ENCODE measurements at regions not wholly inside any gene's neighbourhood (a gene's known extent, or its start where the extent isn't known, plus 50 kb on each side); places are given as distances from the start of the nearest gene placed in this dataset.

DNA sequence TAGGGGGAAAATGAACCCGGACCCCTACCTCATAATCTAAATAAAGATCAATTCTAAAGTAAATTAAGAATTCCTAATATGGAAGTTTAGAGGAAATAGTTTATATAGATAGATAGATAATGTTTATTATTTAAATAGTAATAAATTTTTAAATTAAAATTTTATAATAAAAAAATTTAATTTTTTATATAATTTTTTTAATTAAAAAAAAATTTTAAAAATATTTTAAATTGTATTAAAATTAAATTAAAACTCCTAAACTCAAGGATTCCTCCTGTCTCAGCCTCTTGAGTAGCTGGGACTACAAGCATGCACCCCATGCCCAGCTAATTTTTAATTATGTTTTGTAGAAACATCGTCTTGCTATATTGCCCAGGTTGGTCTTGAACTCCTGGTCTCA lies 186.9 kb upstream of the VRK2 start:
- POLR2A ChIA-PET = no interaction called here
- TF ChIP-seq TCF7L2 (IDR thresholded peaks at IDR 0.05; ENCODE audit: low read depth, low read length) = no peak
- no peak for TF ChIP-seq POLR2AphosphoS5 (IDR thresholded peaks at IDR 0.05; ENCODE audit: low read depth, low read length)
- TF ChIP-seq, protein P1, sequence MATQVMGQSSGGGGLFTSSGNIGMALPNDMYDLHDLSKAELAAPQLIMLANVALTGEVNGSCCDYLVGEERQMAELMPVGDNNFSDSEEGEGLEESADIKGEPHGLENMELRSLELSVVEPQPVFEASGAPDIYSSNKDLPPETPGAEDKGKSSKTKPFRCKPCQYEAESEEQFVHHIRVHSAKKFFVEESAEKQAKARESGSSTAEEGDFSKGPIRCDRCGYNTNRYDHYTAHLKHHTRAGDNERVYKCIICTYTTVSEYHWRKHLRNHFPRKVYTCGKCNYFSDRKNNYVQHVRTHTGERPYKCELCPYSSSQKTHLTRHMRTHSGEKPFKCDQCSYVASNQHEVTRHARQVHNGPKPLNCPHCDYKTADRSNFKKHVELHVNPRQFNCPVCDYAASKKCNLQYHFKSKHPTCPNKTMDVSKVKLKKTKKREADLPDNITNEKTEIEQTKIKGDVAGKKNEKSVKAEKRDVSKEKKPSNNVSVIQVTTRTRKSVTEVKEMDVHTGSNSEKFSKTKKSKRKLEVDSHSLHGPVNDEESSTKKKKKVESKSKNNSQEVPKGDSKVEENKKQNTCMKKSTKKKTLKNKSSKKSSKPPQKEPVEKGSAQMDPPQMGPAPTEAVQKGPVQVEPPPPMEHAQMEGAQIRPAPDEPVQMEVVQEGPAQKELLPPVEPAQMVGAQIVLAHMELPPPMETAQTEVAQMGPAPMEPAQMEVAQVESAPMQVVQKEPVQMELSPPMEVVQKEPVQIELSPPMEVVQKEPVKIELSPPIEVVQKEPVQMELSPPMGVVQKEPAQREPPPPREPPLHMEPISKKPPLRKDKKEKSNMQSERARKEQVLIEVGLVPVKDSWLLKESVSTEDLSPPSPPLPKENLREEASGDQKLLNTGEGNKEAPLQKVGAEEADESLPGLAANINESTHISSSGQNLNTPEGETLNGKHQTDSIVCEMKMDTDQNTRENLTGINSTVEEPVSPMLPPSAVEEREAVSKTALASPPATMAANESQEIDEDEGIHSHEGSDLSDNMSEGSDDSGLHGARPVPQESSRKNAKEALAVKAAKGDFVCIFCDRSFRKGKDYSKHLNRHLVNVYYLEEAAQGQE (IDR thresholded peaks at IDR 0.05; ENCODE audit: insufficient read depth in 1 of 2, low read depth in 2 of 2, low read length in 1 of 2) = no peak
- no peak for TF ChIP-seq SIN3A (IDR thresholded peaks at IDR 0.05; ENCODE audit: borderline replicate concordance, insufficient read depth, low read depth, low read length)
- TF ChIP-seq, protein P2, sequence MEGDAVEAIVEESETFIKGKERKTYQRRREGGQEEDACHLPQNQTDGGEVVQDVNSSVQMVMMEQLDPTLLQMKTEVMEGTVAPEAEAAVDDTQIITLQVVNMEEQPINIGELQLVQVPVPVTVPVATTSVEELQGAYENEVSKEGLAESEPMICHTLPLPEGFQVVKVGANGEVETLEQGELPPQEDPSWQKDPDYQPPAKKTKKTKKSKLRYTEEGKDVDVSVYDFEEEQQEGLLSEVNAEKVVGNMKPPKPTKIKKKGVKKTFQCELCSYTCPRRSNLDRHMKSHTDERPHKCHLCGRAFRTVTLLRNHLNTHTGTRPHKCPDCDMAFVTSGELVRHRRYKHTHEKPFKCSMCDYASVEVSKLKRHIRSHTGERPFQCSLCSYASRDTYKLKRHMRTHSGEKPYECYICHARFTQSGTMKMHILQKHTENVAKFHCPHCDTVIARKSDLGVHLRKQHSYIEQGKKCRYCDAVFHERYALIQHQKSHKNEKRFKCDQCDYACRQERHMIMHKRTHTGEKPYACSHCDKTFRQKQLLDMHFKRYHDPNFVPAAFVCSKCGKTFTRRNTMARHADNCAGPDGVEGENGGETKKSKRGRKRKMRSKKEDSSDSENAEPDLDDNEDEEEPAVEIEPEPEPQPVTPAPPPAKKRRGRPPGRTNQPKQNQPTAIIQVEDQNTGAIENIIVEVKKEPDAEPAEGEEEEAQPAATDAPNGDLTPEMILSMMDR (IDR thresholded peaks at IDR 0.05) = no peak
- Histone ChIP-seq H3K4me1 (ENCODE audit: control insufficient read depth, insufficient read depth, low read length) (no peaks in the 10 kb centered on the region), H3K4me3 (ENCODE audit: low read depth in 2 of 2, low read length in 2 of 2) (no peak overlapping the region), H3K36me3 (ENCODE audit: control insufficient read depth, insufficient read depth, low read length) (no peaks in the 10 kb centered on the region), H3K27ac (ENCODE audit: low read length) (no peak overlapping the region), H3K9me3 (ENCODE audit: control insufficient read depth, insufficient read depth, low read depth, low read length) (no peaks in the 10 kb centered on the region), H3K27me3 (ENCODE audit: control insufficient read depth, insufficient read depth, low read length) (no peaks in the 10 kb centered on the region)
- DNase-seq (ENCODE audit: low read depth, low spot score) (no peak), ATAC-seq (no peak)
- BruUV-seq (replicated peaks) = no TSS peak
- in situ Hi-C loops (cut with HindIII; ENCODE audit: low pct_unique_long_range_greater_than_20kb, low sequenced_read_pairs) (no loop called here), intact Hi-C loops (cut with micrococcal nuclease; ENCODE audit: unreplicated experiment) (no loop called here)
- CTCF ChIA-PET = no interaction called here

DNA sequence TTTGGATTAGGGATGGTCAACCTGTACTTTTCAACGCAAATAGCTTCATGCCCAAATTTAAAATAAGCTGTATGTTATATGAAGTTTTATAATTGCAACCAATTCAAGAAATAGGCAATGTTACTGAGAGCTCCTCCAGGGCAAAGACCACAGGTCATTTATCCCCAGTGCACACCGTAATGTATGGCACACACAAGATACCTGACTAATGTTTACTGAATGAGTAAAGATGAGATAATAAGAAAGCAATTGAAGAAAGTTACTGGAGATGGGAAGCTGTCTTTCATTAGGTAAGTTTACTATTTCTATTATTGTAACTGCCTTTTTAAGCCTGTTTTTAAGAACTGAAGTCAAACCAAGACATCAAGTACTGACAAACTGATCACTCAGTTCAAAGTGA lies 184.5 kb upstream of the VRK2 start:
- POLR2A ChIA-PET = no interaction called here
- intact Hi-C loops (cut with micrococcal nuclease; ENCODE audit: unreplicated experiment) (no loop called here), in situ Hi-C loops (cut with HindIII; ENCODE audit: low pct_unique_long_range_greater_than_20kb, low sequenced_read_pairs) (no loop called here)
- Histone ChIP-seq H3K36me3 (ENCODE audit: control insufficient read depth, insufficient read depth, low read length) (no peaks in the 10 kb centered on the region), H3K4me3 (ENCODE audit: low read depth in 2 of 2, low read length in 2 of 2) (no peak overlapping the region), H3K27me3 (ENCODE audit: control insufficient read depth, insufficient read depth, low read length) (no peaks in the 10 kb centered on the region), H3K4me1 (ENCODE audit: control insufficient read depth, insufficient read depth, low read length) (no peaks in the 10 kb centered on the region), H3K9me3 (ENCODE audit: control insufficient read depth, insufficient read depth, low read depth, low read length) (no peaks in the 10 kb centered on the region), H3K27ac (ENCODE audit: low read length) (no peak overlapping the region)
- ATAC-seq (peak; percentile 89), DNase-seq (ENCODE audit: low read depth, low spot score) (peak; percentile 61)
- no peak for TF ChIP-seq SIN3A (IDR thresholded peaks at IDR 0.05; ENCODE audit: borderline replicate concordance, insufficient read depth, low read depth, low read length)
- TF ChIP-seq TCF7L2 (IDR thresholded peaks at IDR 0.05; ENCODE audit: low read depth, low read length) = no peak
- TF ChIP-seq POLR2AphosphoS5 (IDR thresholded peaks at IDR 0.05; ENCODE audit: low read depth, low read length) = no peak
- TF ChIP-seq, protein P2 (IDR thresholded peaks at IDR 0.05) = no peak
- TF ChIP-seq, protein P1 (IDR thresholded peaks at IDR 0.05; ENCODE audit: insufficient read depth in 1 of 2, low read depth in 2 of 2, low read length in 1 of 2) = no peak
- CTCF ChIA-PET = no interaction called here
- no TSS peak for BruUV-seq (replicated peaks)

Measured in Panc1 (cell line).